Endothelial cell (in vitro differentiated cells): ENCODE measurements at regions not wholly inside any gene's neighbourhood (a gene's known extent, or its start where the extent isn't known, plus 50 kb on each side); places are given as distances from the start of the nearest gene placed in this dataset.

Experiments used
- DNase-seq: peaks from one replicate; pipeline ENCODE4 v3.0.0; 2021; ENCODE audit warnings: low spot score
- H3K27ac Mint-ChIP-seq: one replicate; pipeline ENCODE4 v1.8.0; 2021; ENCODE audit warnings: mixed read lengths, inconsistent platforms; ENCODE audit not compliant: unreplicated experiment
- H3K27me3 Mint-ChIP-seq: one replicate; pipeline ENCODE4 v1.8.0; 2021; ENCODE audit warnings: mild to moderate bottlenecking, moderate library complexity, mixed read lengths, inconsistent platforms; ENCODE audit not compliant: unreplicated experiment
- H3K36me3 Mint-ChIP-seq: one replicate; pipeline ENCODE4 v1.8.0; 2021; ENCODE audit warnings: mild to moderate bottlenecking, low read depth, mixed read lengths, inconsistent platforms; ENCODE audit not compliant: unreplicated experiment
- H3K4me1 Mint-ChIP-seq: one replicate; pipeline ENCODE4 v1.8.0; 2021; ENCODE audit warnings: mild to moderate bottlenecking, mixed read lengths, inconsistent platforms; ENCODE audit not compliant: unreplicated experiment
- H3K4me3 Mint-ChIP-seq: one replicate; pipeline ENCODE4 v1.8.0; 2021; ENCODE audit warnings: mild to moderate bottlenecking, mixed read lengths, inconsistent platforms; ENCODE audit not compliant: unreplicated experiment
- H3K9me3 Mint-ChIP-seq: one replicate; pipeline ENCODE4 v1.8.0; 2021; ENCODE audit warnings: mixed read lengths, inconsistent platforms; ENCODE audit not compliant: unreplicated experiment
- TF ChIP-seq, protein P1 (sequence below): fragments of 200-600 bp; sonication (generic); IDR thresholded peaks from one replicate; pipeline ENCODE4 v1.5.0; 2021; ENCODE audit warnings: antibody characterized with exemption; ENCODE audit not compliant: unreplicated experiment

DNA sequence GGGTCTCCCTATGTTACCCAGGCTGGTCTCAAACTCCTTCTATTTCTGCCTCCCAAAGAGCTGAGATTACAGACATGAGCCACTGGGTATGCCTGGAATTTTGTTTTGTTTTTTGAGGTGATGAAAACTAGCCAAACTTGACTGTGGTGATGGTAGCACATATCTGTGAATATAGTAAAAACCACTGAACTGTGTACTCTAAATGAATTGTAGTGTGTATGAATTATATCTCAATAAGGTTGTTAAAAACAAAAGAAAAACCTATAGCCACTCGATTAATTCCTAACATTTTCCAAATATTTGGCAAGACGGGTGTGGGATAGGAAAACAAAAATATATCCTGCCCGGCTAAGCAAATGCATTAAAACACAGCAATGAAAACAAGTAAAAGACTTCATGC, 1302.3 kb upstream of the CHAC2 start:
- Mint-ChIP-seq H3K9me3 (no peaks in the 10 kb centered on the region), H3K27ac (no peak overlapping the region), H3K4me1 (no peaks in the 10 kb centered on the region), H3K4me3 (no peak overlapping the region), H3K36me3 (no peaks in the 10 kb centered on the region), H3K27me3 (peaks cover under 1% of the 10 kb centered on the region)
- no peak for DNase-seq
- TF ChIP-seq, protein P1, sequence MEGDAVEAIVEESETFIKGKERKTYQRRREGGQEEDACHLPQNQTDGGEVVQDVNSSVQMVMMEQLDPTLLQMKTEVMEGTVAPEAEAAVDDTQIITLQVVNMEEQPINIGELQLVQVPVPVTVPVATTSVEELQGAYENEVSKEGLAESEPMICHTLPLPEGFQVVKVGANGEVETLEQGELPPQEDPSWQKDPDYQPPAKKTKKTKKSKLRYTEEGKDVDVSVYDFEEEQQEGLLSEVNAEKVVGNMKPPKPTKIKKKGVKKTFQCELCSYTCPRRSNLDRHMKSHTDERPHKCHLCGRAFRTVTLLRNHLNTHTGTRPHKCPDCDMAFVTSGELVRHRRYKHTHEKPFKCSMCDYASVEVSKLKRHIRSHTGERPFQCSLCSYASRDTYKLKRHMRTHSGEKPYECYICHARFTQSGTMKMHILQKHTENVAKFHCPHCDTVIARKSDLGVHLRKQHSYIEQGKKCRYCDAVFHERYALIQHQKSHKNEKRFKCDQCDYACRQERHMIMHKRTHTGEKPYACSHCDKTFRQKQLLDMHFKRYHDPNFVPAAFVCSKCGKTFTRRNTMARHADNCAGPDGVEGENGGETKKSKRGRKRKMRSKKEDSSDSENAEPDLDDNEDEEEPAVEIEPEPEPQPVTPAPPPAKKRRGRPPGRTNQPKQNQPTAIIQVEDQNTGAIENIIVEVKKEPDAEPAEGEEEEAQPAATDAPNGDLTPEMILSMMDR: no peak

DNA sequence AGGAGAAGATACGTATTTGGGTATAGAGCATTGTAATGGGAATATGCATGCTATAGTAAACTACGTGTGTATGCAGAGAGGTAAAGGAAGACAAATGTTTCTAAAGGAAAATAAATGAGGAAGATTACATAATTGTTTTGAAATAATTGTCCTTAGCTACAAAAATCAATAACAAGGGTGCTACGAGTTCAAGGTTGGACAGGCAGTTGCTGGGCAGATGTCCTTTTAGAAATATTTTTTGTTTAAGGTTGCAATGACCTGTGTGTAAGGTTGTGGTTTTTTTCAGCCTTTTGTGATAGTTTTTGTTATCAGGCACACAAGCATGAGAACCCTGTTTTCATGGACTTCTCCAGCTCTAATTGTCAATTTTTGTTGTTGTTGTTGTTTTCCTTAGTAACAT, 1304.1 kb upstream of the CHAC2 start:
- no peak for DNase-seq
- Mint-ChIP-seq H3K36me3 (no peaks in the 10 kb centered on the region), H3K27me3 (no peaks in the 10 kb centered on the region), H3K4me3 (no peak overlapping the region), H3K4me1 (no peaks in the 10 kb centered on the region), H3K9me3 (no peaks in the 10 kb centered on the region), H3K27ac (no peak overlapping the region)
- TF ChIP-seq, protein P1: no peak

DNA sequence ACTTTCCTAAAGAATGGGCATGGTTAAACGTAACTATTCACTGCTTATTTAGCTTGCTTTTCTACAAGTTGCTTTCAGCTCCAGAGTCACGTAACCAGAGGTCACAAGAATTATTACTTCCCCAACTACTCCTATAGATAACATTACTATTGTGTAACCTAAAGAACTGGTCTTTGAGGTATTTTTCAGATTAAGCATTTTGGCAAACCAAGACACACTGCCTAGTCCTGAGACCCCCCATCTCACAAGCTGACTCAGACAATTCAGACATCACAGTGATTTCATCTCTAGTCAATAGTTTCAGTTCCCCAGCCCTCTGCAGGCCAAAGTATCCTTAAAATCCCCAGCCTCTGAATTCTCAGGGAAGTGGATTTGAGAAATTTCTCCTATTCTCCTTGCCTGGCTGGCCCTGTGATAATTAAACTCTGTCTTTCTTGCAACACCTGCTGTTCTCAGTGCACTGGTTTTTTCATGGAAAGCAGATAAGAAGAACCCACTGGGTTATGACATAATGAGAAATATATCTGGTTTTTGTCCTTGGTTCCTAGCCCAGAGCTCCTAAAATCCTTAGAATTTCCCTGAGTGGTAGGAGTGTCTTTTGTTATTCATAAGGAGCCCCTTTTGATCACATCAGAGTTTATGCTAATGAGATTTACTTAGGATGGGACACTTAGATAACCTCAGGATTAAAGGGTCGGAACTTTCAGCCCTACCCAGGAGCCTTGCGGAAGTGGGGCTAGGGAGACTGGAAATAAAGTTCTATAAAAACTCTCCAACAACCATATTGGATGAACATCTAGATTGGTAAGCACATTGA, 1310.8 kb upstream of the CHAC2 start:
- no peaks in the 10 kb centered on the region for H3K4me1 Mint-ChIP-seq
- TF ChIP-seq, protein P1: no peak
- H3K27ac Mint-ChIP-seq: no peak overlapping the region
- no peak for DNase-seq
- H3K4me3 Mint-ChIP-seq: no peak overlapping the region
- H3K9me3 Mint-ChIP-seq: no peaks in the 10 kb centered on the region
- no peaks in the 10 kb centered on the region for H3K36me3 Mint-ChIP-seq
- no peaks in the 10 kb centered on the region for H3K27me3 Mint-ChIP-seq

DNA sequence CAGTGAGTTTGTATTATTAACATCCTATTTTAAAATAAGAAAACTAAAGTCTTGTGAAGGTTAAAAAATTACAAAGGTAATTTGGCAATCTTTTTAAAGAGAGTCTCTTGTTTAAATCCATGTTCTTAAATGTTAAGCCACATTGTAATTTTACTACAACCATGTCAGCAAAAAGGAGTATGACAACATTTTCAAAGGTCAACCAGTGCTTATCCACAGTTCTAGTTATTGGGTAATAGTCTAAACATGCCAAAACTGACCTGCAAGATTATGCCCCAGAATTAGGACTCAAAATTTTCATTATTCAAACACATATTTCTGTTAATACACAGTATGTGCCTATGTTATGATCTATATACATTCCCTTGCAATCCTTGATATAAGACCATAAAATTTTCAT, 1312.6 kb upstream of the CHAC2 start:
- no peak for DNase-seq
- Mint-ChIP-seq H3K9me3 (no peaks in the 10 kb centered on the region), H3K27ac (no peak overlapping the region), H3K4me3 (no peak overlapping the region), H3K36me3 (no peaks in the 10 kb centered on the region), H3K4me1 (no peaks in the 10 kb centered on the region), H3K27me3 (no peaks in the 10 kb centered on the region)
- TF ChIP-seq, protein P1: no peak

DNA sequence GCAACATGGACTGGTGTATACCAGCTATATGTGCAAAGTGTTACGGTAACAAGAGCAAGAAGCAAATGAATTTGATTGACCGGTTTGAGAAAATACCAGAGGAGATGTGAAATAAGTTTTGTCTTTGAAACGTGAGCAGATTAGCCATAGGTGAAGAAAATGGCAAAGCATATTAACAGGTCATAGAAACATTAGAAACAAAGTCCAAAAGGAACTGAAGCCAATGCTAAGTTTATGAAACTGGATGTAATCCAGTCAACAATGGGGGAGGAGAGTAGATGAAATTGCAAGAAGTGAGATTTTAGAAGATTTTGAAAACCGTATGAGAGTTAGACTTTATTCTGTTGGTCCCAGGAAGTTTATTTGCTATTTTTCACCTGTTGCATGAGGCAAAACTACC, 1315.4 kb upstream of the CHAC2 start:
- H3K27ac Mint-ChIP-seq: no peak overlapping the region
- no peaks in the 10 kb centered on the region for H3K4me1 Mint-ChIP-seq
- no peaks in the 10 kb centered on the region for H3K36me3 Mint-ChIP-seq
- peaks cover 2% of the 10 kb centered on the region for H3K27me3 Mint-ChIP-seq
- no peak overlapping the region for H3K4me3 Mint-ChIP-seq
- no peaks in the 10 kb centered on the region for H3K9me3 Mint-ChIP-seq
- TF ChIP-seq, protein P1: no peak
- DNase-seq: no peak
